Astrocyte (in vitro differentiated cells and primary cell): ENCODE measurements at regions not wholly inside any gene's neighbourhood (a gene's known extent, or its start where the extent isn't known, plus 50 kb on each side); places are given as distances from the start of the nearest gene placed in this dataset.

Experiments
- CTCF ChIP-seq: IDR thresholded peaks from 2 replicates; pipeline ENCODE4 v1.5.1; 2011; ENCODE audit warnings: low read depth, mild to moderate bottlenecking, inconsistent platforms, low read length, moderate library complexity; ENCODE audit not compliant: insufficient read depth
- EZH2 ChIP-seq: IDR thresholded peaks from 2 replicates; pipeline ENCODE4 v1.6.1; 2012; ENCODE audit warnings: mild to moderate bottlenecking, low read length, inconsistent platforms; ENCODE audit not compliant: insufficient read depth

- no peak for TF ChIP-seq CTCF
- no peak for TF ChIP-seq EZH2
These were observed 1154.5 kb upstream of the CHAC2 start for GRCh38 chr2:52613064-52613463.
